ENCODE measurements at regions not wholly inside any gene's neighbourhood (a gene's known extent, or its start where the extent isn't known, plus 50 kb on each side); places are given as distances from the start of the nearest gene placed in this dataset.
A peak's percentile ranks its signal among the peaks of the same experiment; 100 is the strongest.

GRCh38 chr4:24172406-24172805 is 282.6 kb upstream of the PPARGC1A start:
- H3K79me1 ChIP-seq (ENCODE audit: low read depth, low read length): no peaks in the 10 kb centered on the region
- H2BK20ac ChIP-seq (ENCODE audit: low read length): no peak overlapping the region
- no peak overlapping the region for H4K8ac ChIP-seq (ENCODE audit: extremely low read depth, insufficient read depth, low read length)
- H2BK120ac ChIP-seq (replicated peaks; ENCODE audit: low read depth, low read length): no peak overlapping the region
- no peaks in the 10 kb centered on the region for H3K4me1 ChIP-seq (replicated peaks in 1 of 4; ENCODE audit: control insufficient read depth in 3 of 4, insufficient read depth in 4 of 4, low read length in 3 of 4)
- no peak overlapping the region for H2BK5ac ChIP-seq (ENCODE audit: low read depth, low read length)
- no peak overlapping the region for H2BK15ac ChIP-seq (ENCODE audit: low read length)
- ChIA-PET POLR2A (ENCODE audit: partially characterized antibody) (no interaction called here), CTCF (ENCODE audit: partially characterized antibody) (interaction anchor here (0.6 to 0.9 kb wide), 2 partner anchors 27 to 200 kb away, joined by 3 read pairs; no protein-coding TSS in a partner anchor)
- H3K27ac ChIP-seq (ENCODE audit: low read depth, low read length): no peak overlapping the region
- no peak overlapping the region for H4K91ac ChIP-seq (replicated peaks; ENCODE audit: insufficient read length, low read length)
- H4K5ac ChIP-seq (ENCODE audit: insufficient read length, low read depth, low read length): no peak overlapping the region
- no peaks in the 10 kb centered on the region for H3K27me3 ChIP-seq (replicated peaks in 1 of 4; ENCODE audit: control insufficient read depth in 3 of 4, extremely low read depth in 1 of 4, insufficient read depth in 3 of 4, low read length in 3 of 4)
- H3K4me3 ChIP-seq (ENCODE audit: extremely low read depth in 1 of 4, insufficient read depth in 2 of 4, low read depth in 3 of 4, low read length in 4 of 4): no peak overlapping the region
- H2BK12ac ChIP-seq (ENCODE audit: low read depth, low read length): no peak overlapping the region
- H3K23me2 ChIP-seq (ENCODE audit: low read depth, low read length): no peaks in the 10 kb centered on the region
- 65% methylated on average over 4 of the region's 4 CpGs; no CpG with 5 or more reads in 1 of the 2 experiments for WGBS, 2 experiments (ENCODE audit: extremely low coverage in 1 of 2, insufficient coverage in 1 of 2, insufficient read length in 1 of 2, insufficient replicate concordance in 2 of 2, low coverage in 1 of 2, low lambda C conversion rate in 2 of 2, missing lambda C conversion rate in 1 of 2)
- no peak overlapping the region for H3K14ac ChIP-seq (ENCODE audit: insufficient read length)
- H3K9me3 ChIP-seq (ENCODE audit: insufficient read depth in 2 of 2, low read depth in 1 of 2, low read length in 1 of 2): no peaks in the 10 kb centered on the region
- no peak overlapping the region for H3K4me2 ChIP-seq (ENCODE audit: insufficient read depth in 1 of 2, low read depth in 2 of 2, low read length in 2 of 2)
- no peaks in the 10 kb centered on the region for H3K79me2 ChIP-seq (ENCODE audit: control insufficient read depth in 1 of 2, insufficient read depth in 2 of 2, low read length in 2 of 2)
- H3K18ac ChIP-seq (ENCODE audit: extremely low read depth, low read length): no peak overlapping the region
- H3K4ac ChIP-seq (replicated peaks; ENCODE audit: insufficient read length, low read depth, low read length): no peak overlapping the region
- no peaks in the 10 kb centered on the region for H3K36me3 ChIP-seq (ENCODE audit: control insufficient read depth in 2 of 4, insufficient read depth in 4 of 4, low read length in 3 of 4)
- no peak for TF ChIP-seq CHD2 (IDR thresholded peaks at IDR 0.05; ENCODE audit: low read length)
- no peak for TF ChIP-seq TBP (IDR thresholded peaks at IDR 0.05; ENCODE audit: low read depth, low read length)
- TF ChIP-seq EZH2 (IDR thresholded peaks at IDR 0.05; ENCODE audit: low read depth, low read length, severe bottlenecking): no peak
- TF ChIP-seq CBX5 (IDR thresholded peaks at IDR 0.05; ENCODE audit: low read depth, low read length): no peak
- TF ChIP-seq BCL11A (IDR thresholded peaks at IDR 0.05; ENCODE audit: low read depth in 2 of 2, low read length in 2 of 2): no peak
- TF ChIP-seq ATF2 (IDR thresholded peaks at IDR 0.05; ENCODE audit: low read length): no peak
- TF ChIP-seq ZNF274 (IDR thresholded peaks at IDR 0.05; ENCODE audit: borderline replicate concordance, extremely low read depth, low read length): no peak
- no peak overlapping the region for H3K23ac ChIP-seq (ENCODE audit: insufficient read length)
- H2AK5ac ChIP-seq (ENCODE audit: low read depth, low read length): no peak overlapping the region
- no peak overlapping the region for H2AFZ ChIP-seq (ENCODE audit: low read length)
- H4K20me1 ChIP-seq (replicated peaks in 1 of 2; ENCODE audit: control insufficient read depth in 1 of 2, insufficient read depth in 2 of 2, low read length in 2 of 2): no peaks in the 10 kb centered on the region
- FAIRE-seq: peak; percentile 36
- H3K9ac ChIP-seq (replicated peaks in 1 of 4; ENCODE audit: extremely low read depth in 1 of 4, low read depth in 3 of 4, low read length in 3 of 4): no peak overlapping the region
- DNase-seq (ENCODE audit: low read depth in 1 of 2, low spot score in 2 of 2): no peak
- no peak overlapping the region for H3K56ac ChIP-seq (replicated peaks; ENCODE audit: insufficient read length, low read depth, low read length)
